Activated T-helper 1 cell treated with anti-CD3 and anti-CD28 coated beads, Interleukin-12 subunit alpha, Interleukin-12 subunit beta, Interleukin-2, Interleukin-4 antibody, amounts not matched to agents 30 ng/mL and 10 ng/mL and 1 ng/mL, durations not matched to agents 14 hours and 24 hours and 36 hours (primary cell): ENCODE measurements at regions not wholly inside any gene's neighbourhood (a gene's known extent, or its start where the extent isn't known, plus 50 kb on each side); places are given as distances from the start of the nearest gene placed in this dataset.
"Not testable (repeated sequence)": the region's sequence is repeated elsewhere in the genome, so short reads cannot be mapped to it uniquely, and the experiment has no call there.

Experiments used
- DNase-seq: peaks from one replicate; pipeline ENCODE4 v3.0.0; 2021; ENCODE audit warnings: low spot score
- H3K27ac Mint-ChIP-seq: one replicate; pipeline ENCODE4 v1.8.0; 2021; ENCODE audit warnings: mild to moderate bottlenecking, mixed read lengths
- H3K27me3 Mint-ChIP-seq: one replicate; pipeline ENCODE4 v1.8.0; 2022; ENCODE audit warnings: mild to moderate bottlenecking, moderate library complexity, mixed read lengths; ENCODE audit not compliant: insufficient read depth
- H3K36me3 Mint-ChIP-seq: one replicate; pipeline ENCODE4 v1.8.0; 2021; ENCODE audit warnings: low read depth, mixed read lengths
- H3K4me1 Mint-ChIP-seq: one replicate; pipeline ENCODE4 v1.8.0; 2021; ENCODE audit warnings: low read depth, mixed read lengths
- H3K4me3 Mint-ChIP-seq: one replicate; pipeline ENCODE4 v1.8.0; 2021; ENCODE audit warnings: mild to moderate bottlenecking, moderate library complexity, mixed read lengths
- H3K9me3 Mint-ChIP-seq: one replicate; pipeline ENCODE4 v1.8.0; 2021; ENCODE audit warnings: mixed read lengths
- intact Hi-C: fragments of 100-400 bp; cut with micrococcal nuclease; formaldehyde crosslinking; loops from one replicate; pipeline ENCODE4 v1.15.1; 2024

DNA sequence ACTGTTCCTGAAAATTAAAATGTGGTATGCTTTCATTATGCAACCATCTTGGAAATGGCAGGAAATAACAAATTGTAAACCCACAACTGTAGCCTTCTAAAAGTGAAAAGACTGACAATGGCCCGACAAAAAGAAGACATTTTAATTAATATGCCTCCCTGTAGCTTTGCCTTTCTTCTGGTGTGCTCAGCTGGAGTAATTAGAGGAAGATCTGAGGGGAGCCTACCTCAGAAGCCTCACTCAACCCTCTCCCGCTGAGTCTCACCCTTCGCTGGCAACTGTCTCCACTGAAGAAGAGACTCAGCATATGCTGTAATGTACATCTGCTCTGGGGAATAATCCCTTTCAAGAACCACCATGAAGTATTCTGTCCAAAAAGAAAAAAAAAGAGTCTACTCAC, 104.7 kb upstream of the SETMAR start:
- Mint-ChIP-seq H3K4me3 (no peak overlapping the region), H3K27me3 (peaks cover 2% of the 10 kb centered on the region), H3K36me3 (no peaks in the 10 kb centered on the region), H3K27ac (no peak overlapping the region), H3K4me1 (no peaks in the 10 kb centered on the region), H3K9me3 (no peaks in the 10 kb centered on the region)
- intact Hi-C loops: no loop called here
- no peak for DNase-seq

DNA sequence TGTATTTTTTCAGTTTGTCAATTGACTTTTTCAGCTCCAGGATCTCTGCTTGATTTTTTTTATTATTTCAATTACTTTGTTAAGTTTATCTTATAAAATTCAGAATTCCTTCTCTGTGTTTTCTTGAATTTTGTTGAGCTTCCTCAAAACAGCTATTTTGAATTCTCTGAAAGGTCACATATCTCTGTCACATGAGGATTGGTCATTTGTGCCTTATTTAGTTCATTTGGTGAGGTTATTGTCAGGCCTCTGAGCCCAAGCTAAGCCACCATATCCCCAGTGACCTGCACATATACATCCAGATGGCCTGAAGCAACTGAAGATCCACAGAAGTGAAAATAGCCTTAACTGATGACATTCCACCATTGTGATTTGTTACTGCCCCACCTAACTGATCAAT, 98.4 kb upstream of the SETMAR start:
- H3K27ac Mint-ChIP-seq, H3K36me3 Mint-ChIP-seq, H3K9me3 Mint-ChIP-seq, DNase-seq, H3K4me1 Mint-ChIP-seq, H3K4me3 Mint-ChIP-seq, intact Hi-C loops, H3K27me3 Mint-ChIP-seq: not testable (repeated sequence)

DNA sequence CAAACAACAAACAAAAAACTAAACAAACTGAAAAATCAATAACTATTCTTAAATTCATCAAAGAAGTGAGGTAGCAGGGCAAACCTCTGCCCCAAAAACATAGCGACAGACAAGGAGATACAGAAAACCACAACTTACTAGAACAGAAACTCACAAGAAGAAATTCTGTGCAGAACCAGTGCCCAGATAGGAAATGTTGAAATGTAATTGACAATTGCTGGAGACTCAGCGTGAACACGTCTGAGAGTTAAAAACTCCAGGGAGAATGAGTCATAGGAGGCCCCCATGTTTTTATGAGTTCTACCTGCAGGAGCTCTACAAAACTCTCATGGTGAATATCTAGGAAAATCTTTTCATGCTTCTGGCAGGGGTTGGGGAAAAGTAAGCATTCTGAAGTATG, 95.5 kb upstream of the SETMAR start:
- Mint-ChIP-seq H3K27ac (no peak overlapping the region), H3K9me3 (no peaks in the 10 kb centered on the region), H3K4me1 (no peaks in the 10 kb centered on the region), H3K36me3 (no peaks in the 10 kb centered on the region), H3K27me3 (no peaks in the 10 kb centered on the region), H3K4me3 (no peak overlapping the region)
- no peak for DNase-seq
- intact Hi-C loops: no loop called here

DNA sequence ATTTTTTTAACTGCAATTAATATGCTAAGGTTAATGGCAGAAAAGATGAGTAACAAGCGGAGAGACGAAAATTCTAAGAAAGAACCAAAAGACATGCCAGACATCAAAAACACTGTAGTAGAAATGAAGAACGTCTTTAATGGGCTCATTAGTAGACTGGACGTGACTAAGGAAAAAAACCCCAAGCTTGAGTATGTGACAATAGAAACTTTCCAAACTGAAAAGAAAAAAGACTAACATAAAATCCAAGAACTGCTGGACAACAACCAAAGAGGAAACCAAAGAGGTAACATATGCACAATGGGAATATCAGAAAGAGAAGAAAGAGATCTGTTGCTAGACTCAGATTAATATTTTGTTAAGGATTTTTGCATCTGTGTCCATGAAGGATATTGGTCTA, 94.6 kb upstream of the SETMAR start:
- Mint-ChIP-seq H3K27ac (no peak overlapping the region), H3K36me3 (no peaks in the 10 kb centered on the region), H3K9me3 (no peaks in the 10 kb centered on the region), H3K4me1 (no peaks in the 10 kb centered on the region), H3K27me3 (no peaks in the 10 kb centered on the region), H3K4me3 (no peak overlapping the region)
- intact Hi-C loops: no loop called here
- DNase-seq: no peak

GRCh38 chr3:4211610-4212009, 91.6 kb upstream of the SETMAR start:
- H3K9me3 Mint-ChIP-seq: peaks cover 5% of the 10 kb centered on the region
- no peak overlapping the region for H3K4me3 Mint-ChIP-seq
- no peaks in the 10 kb centered on the region for H3K36me3 Mint-ChIP-seq
- no peaks in the 10 kb centered on the region for H3K27me3 Mint-ChIP-seq
- no peaks in the 10 kb centered on the region for H3K4me1 Mint-ChIP-seq
- H3K27ac Mint-ChIP-seq: no peak overlapping the region
- DNase-seq: no peak
- intact Hi-C loops: no loop called here

DNA sequence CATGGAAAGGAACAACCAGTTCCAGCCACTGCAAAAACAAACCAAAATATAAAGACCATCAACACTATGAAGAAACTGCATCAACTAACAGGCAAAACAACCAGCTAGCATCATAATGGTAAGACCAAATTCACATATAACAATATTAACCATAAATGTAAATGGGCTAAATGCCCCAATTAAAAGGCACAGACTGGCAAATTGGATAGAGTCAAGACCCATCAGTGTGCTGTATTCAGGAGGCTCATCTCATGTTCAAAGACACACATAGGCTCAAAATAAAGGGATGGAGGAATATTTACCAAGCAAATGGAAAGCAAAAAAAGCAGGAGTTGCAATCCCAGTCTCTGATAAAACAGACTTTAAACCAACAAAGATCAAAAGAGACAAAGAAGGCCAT, 89.7 kb upstream of the SETMAR start:
- H3K9me3 Mint-ChIP-seq, H3K4me1 Mint-ChIP-seq, H3K4me3 Mint-ChIP-seq, DNase-seq, H3K27ac Mint-ChIP-seq, intact Hi-C loops, H3K27me3 Mint-ChIP-seq, H3K36me3 Mint-ChIP-seq: not testable (repeated sequence)

GRCh38 chr3:4216974-4217373, 86.2 kb upstream of the SETMAR start:
- H3K36me3 Mint-ChIP-seq, H3K4me1 Mint-ChIP-seq, H3K9me3 Mint-ChIP-seq, H3K27me3 Mint-ChIP-seq, intact Hi-C loops, H3K27ac Mint-ChIP-seq, DNase-seq, H3K4me3 Mint-ChIP-seq: not testable (repeated sequence)

GRCh38 chr3:4218456-4219226, 84.5 kb upstream of the SETMAR start:
- H3K9me3 Mint-ChIP-seq: peaks cover 6% of the 10 kb centered on the region
- no peak overlapping the region for H3K4me3 Mint-ChIP-seq
- intact Hi-C loops: no loop called here
- no peak overlapping the region for H3K27ac Mint-ChIP-seq
- no peaks in the 10 kb centered on the region for H3K36me3 Mint-ChIP-seq
- no peak for DNase-seq
- H3K4me1 Mint-ChIP-seq: no peaks in the 10 kb centered on the region
- no peaks in the 10 kb centered on the region for H3K27me3 Mint-ChIP-seq

GRCh38 chr3:4219227-4219568, 84.0 kb upstream of the SETMAR start:
- H3K4me3 Mint-ChIP-seq: no peak overlapping the region
- DNase-seq: no peak
- intact Hi-C loops: no loop called here
- H3K36me3 Mint-ChIP-seq: no peaks in the 10 kb centered on the region
- H3K4me1 Mint-ChIP-seq: no peaks in the 10 kb centered on the region
- H3K9me3 Mint-ChIP-seq: peaks cover 6% of the 10 kb centered on the region
- H3K27me3 Mint-ChIP-seq: no peaks in the 10 kb centered on the region
- H3K27ac Mint-ChIP-seq: no peak overlapping the region

- Mint-ChIP-seq H3K9me3 (peaks cover 6% of the 10 kb centered on the region), H3K4me3 (no peak overlapping the region), H3K27me3 (no peaks in the 10 kb centered on the region), H3K4me1 (no peaks in the 10 kb centered on the region), H3K27ac (no peak overlapping the region), H3K36me3 (no peaks in the 10 kb centered on the region)
- intact Hi-C loops: no loop called here
- no peak for DNase-seq
Measured at GRCh38 chr3:4220065-4220464, 83.1 kb upstream of the SETMAR start.

DNA sequence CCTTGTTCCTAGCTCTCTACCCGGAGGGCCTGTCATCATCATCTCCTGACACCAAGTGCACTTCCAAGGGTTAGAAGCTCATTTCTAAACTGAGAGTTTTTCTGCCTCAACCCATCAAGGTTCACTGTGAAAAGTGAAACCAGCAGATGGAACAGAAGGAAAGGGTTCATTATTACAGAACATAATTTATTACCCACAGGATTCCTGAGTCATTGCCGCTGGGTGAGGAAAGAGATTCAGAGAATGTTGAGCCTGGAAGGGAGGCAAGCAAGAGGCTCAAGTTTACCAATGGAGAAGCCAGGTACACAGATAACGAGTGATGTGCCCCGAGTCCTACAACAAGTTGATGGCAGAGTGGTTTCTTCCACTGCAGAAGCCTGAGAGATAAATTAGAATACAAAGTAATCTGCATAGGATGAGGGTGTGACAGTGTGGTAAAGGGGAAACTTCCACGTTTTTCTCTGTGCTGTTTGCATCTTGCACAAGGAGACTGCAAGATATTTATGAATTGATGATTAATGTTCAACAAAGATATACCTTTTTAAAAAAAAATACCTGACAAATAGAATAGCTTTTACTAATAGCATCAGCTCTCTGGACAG, 80.5 kb upstream of the SETMAR start:
- no peaks in the 10 kb centered on the region for H3K4me1 Mint-ChIP-seq
- H3K27me3 Mint-ChIP-seq: no peaks in the 10 kb centered on the region
- H3K9me3 Mint-ChIP-seq: no peaks in the 10 kb centered on the region
- intact Hi-C loops: no loop called here
- no peak for DNase-seq
- no peak overlapping the region for H3K4me3 Mint-ChIP-seq
- no peaks in the 10 kb centered on the region for H3K36me3 Mint-ChIP-seq
- no peak overlapping the region for H3K27ac Mint-ChIP-seq

DNA sequence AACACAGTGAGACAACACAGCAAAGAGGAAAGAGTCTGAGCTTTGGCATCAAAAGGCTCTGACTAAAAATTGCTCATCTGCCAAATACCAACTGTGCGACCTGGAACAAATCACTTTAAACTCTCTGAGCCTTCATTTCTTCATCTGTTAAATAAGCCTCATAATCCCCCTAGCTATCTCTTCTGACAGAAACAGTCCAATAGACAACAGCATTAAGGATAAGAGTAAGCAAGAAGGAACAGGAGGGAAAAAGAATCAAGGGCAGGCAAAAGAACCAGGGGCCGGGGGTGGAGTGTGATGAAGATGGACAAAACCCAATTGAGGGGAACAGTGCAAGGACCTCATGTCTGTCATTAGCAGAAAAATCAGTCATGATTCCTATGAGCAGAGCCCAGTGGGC, 79.4 kb upstream of the SETMAR start:
- Mint-ChIP-seq H3K36me3 (no peaks in the 10 kb centered on the region), H3K27ac (no peak overlapping the region), H3K4me3 (no peak overlapping the region), H3K9me3 (no peaks in the 10 kb centered on the region), H3K27me3 (no peaks in the 10 kb centered on the region), H3K4me1 (no peaks in the 10 kb centered on the region)
- intact Hi-C loops: no loop called here
- DNase-seq: no peak

DNA sequence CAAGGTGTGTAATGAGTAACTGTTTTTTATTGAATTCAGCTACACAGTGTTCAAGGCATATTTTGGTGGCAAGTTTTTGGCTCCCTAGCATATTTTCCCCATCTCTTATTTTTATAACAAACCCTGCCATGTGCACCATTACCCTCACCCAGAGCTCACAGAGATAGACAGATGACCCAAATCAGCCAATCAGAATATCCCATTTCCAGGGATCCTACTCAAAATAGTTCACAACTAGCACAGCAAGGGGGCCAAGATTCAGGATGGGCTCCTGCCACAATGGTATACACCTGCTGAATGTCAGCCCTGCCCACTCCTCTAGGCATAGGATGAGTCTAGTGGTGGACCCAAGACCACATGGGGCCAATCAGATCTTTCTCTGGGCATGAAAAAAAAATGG, 78.8 kb upstream of the SETMAR start:
- Mint-ChIP-seq H3K36me3 (no peaks in the 10 kb centered on the region), H3K4me1 (no peaks in the 10 kb centered on the region), H3K9me3 (no peaks in the 10 kb centered on the region), H3K4me3 (no peak overlapping the region), H3K27me3 (no peaks in the 10 kb centered on the region), H3K27ac (no peak overlapping the region)
- no peak for DNase-seq
- intact Hi-C loops: no loop called here

- no peak for DNase-seq
- H3K27me3 Mint-ChIP-seq: no peaks in the 10 kb centered on the region
- H3K4me3 Mint-ChIP-seq: no peak overlapping the region
- no peaks in the 10 kb centered on the region for H3K36me3 Mint-ChIP-seq
- intact Hi-C loops: no loop called here
- H3K4me1 Mint-ChIP-seq: no peaks in the 10 kb centered on the region
- no peak overlapping the region for H3K27ac Mint-ChIP-seq
- H3K9me3 Mint-ChIP-seq: no peaks in the 10 kb centered on the region
Measured at GRCh38 chr3:4225005-4225471, 78.1 kb upstream of the SETMAR start.
